Neural crest cell (in vitro differentiated cells): ENCODE measurements at regions not wholly inside any gene's neighbourhood (a gene's known extent, or its start where the extent isn't known, plus 50 kb on each side); places are given as distances from the start of the nearest gene placed in this dataset.

Experiments
- DNase-seq: peaks from one replicate; pipeline ENCODE4 v3.0.0; 2021; ENCODE audit warnings: low read depth, mixed read lengths, low spot score
- H3K27ac Mint-ChIP-seq: one replicate; pipeline ENCODE4 v1.8.0; 2021; ENCODE audit warnings: mild to moderate bottlenecking, mixed read lengths; ENCODE audit not compliant: unreplicated experiment
- H3K27me3 Mint-ChIP-seq: 2 replicates; pipeline ENCODE4 v1.8.0; 2021; ENCODE audit warnings: low read depth, mild to moderate bottlenecking, mixed read lengths
- H3K36me3 Mint-ChIP-seq: 2 replicates; pipeline ENCODE4 v1.8.0; 2021; ENCODE audit warnings: low read depth, mild to moderate bottlenecking, mixed read lengths
- H3K4me1 Mint-ChIP-seq: 2 replicates; pipeline ENCODE4 v1.8.0; 2021; ENCODE audit warnings: mixed read lengths
- H3K4me3 Mint-ChIP-seq: one replicate; pipeline ENCODE4 v1.8.0; 2021; ENCODE audit warnings: mild to moderate bottlenecking, mixed read lengths
- H3K9me3 Mint-ChIP-seq: 2 replicates; pipeline ENCODE4 v1.8.0; 2021; ENCODE audit warnings: mixed read lengths
- CTCF ChIP-seq: fragments of 200-600 bp; sonication (generic); conservative IDR thresholded peaks from 2 replicates; pipeline ENCODE4 v1.5.0; 2021; ENCODE audit warnings: antibody characterized with exemption, mild to moderate bottlenecking

- DNase-seq: peak; percentile 50
- Mint-ChIP-seq H3K36me3 (peaks cover 2% of the 10 kb centered on the region), H3K27me3 (peaks cover 80% of the 10 kb centered on the region), H3K4me1 (peaks cover 12% of the 10 kb centered on the region), H3K27ac (no peak overlapping the region), H3K9me3 (no peaks in the 10 kb centered on the region), H3K4me3 (peak overlapping the region; percentile 8)
- no peak for TF ChIP-seq CTCF
Measured at GRCh38 chr4:3871181-3871852, 105.1 kb downstream of the ADRA2C start.

- DNase-seq: no peak
- Mint-ChIP-seq H3K27me3 (peaks cover 86% of the 10 kb centered on the region), H3K4me1 (peaks cover 12% of the 10 kb centered on the region), H3K36me3 (peaks cover 2% of the 10 kb centered on the region), H3K9me3 (no peaks in the 10 kb centered on the region), H3K27ac (no peak overlapping the region), H3K4me3 (no peak overlapping the region)
- TF ChIP-seq CTCF: no peak
Measured at GRCh38 chr4:3871881-3872833, 106.0 kb downstream of the ADRA2C start.

- H3K9me3 Mint-ChIP-seq: no peaks in the 10 kb centered on the region
- peaks cover 4% of the 10 kb centered on the region for H3K36me3 Mint-ChIP-seq
- TF ChIP-seq CTCF: no peak
- DNase-seq: no peak
- peaks cover 92% of the 10 kb centered on the region for H3K27me3 Mint-ChIP-seq
- no peak overlapping the region for H3K4me3 Mint-ChIP-seq
- no peak overlapping the region for H3K27ac Mint-ChIP-seq
- H3K4me1 Mint-ChIP-seq: peaks cover 12% of the 10 kb centered on the region
Measured at GRCh38 chr4:3872834-3873313, 106.7 kb downstream of the ADRA2C start.

- Mint-ChIP-seq H3K27ac (no peak overlapping the region), H3K4me3 (no peak overlapping the region), H3K36me3 (peaks cover 4% of the 10 kb centered on the region), H3K27me3 (peaks cover 92% of the 10 kb centered on the region), H3K9me3 (peaks cover 6% of the 10 kb centered on the region), H3K4me1 (peaks cover 12% of the 10 kb centered on the region)
- no peak for TF ChIP-seq CTCF
- no peak for DNase-seq
Measured at GRCh38 chr4:3873408-3874027, 107.3 kb downstream of the ADRA2C start.

GRCh38 chr4:3874028-3874415 is 107.8 kb downstream of the ADRA2C start:
- Mint-ChIP-seq H3K27ac (no peak overlapping the region), H3K9me3 (peaks cover 6% of the 10 kb centered on the region), H3K27me3 (peaks cover 94% of the 10 kb centered on the region), H3K4me1 (peaks cover 12% of the 10 kb centered on the region), H3K4me3 (no peak overlapping the region), H3K36me3 (peaks cover 4% of the 10 kb centered on the region)
- no peak for TF ChIP-seq CTCF
- DNase-seq: no peak
